Natural killer cell (primary cell): ENCODE measurements at regions not wholly inside any gene's neighbourhood (a gene's known extent, or its start where the extent isn't known, plus 50 kb on each side); places are given as distances from the start of the nearest gene placed in this dataset.

ENCODE experiments used
- ATAC-seq, 3 donors: fragments of 150-1000 bp in 2 of 3; fragments of 200-7000 bp in 1 of 3; cut with Tn5 transposase; 1 replicate in 1 of 3; 2 replicates in 2 of 3; pipeline ENCODE4 v1.10.0; 2021; ENCODE audit warnings: mild to moderate bottlenecking in 2 of 3, moderate library complexity in 2 of 3
- DNase-seq, 2 donors: peaks; one replicate each; pipeline versions ENCODE4 v3.0.0 to v3.0.0-alpha.2; 2013 to 2021; ENCODE audit warnings: mixed read lengths in 1 of 2
- H3K27ac ChIP-seq: one replicate; pipeline ENCODE4 v1.5.1; 2013; ENCODE audit warnings: mild to moderate bottlenecking, low read length
- H3K27me3 ChIP-seq: one replicate; pipeline ENCODE4 v1.6.1; 2013; ENCODE audit warnings: low read length; ENCODE audit not compliant: control insufficient read depth, insufficient read depth
- H3K36me3 ChIP-seq: one replicate; pipeline ENCODE4 v1.6.1; 2013; ENCODE audit warnings: low read length; ENCODE audit not compliant: control insufficient read depth, insufficient read depth
- H3K4me1 ChIP-seq: one replicate; pipeline ENCODE4 v1.6.1; 2013; ENCODE audit warnings: low read length; ENCODE audit not compliant: control insufficient read depth, insufficient read depth
- H3K4me3 ChIP-seq: one replicate; pipeline ENCODE4 v1.5.1; 2013; ENCODE audit warnings: low read length
- H3K9me3 ChIP-seq: one replicate; pipeline ENCODE4 v1.6.1; 2013; ENCODE audit warnings: low read length; ENCODE audit not compliant: control insufficient read depth, insufficient read depth
- H3K27ac Mint-ChIP-seq, 2 donors: one replicate each; pipeline ENCODE4 v1.8.0; 2022; ENCODE audit warnings: mild to moderate bottlenecking in 2 of 2, mixed read lengths in 2 of 2, moderate library complexity in 1 of 2
- H3K27me3 Mint-ChIP-seq, 2 donors: one replicate each; pipeline ENCODE4 v1.8.0; 2022; ENCODE audit warnings: low read depth in 2 of 2, mixed read lengths in 2 of 2
- H3K36me3 Mint-ChIP-seq: one replicate; pipeline ENCODE4 v1.8.0; 2022; ENCODE audit warnings: mixed read lengths
- H3K4me1 Mint-ChIP-seq, 2 donors: one replicate each; pipeline ENCODE4 v1.8.0; 2022; ENCODE audit warnings: mixed read lengths in 2 of 2
- H3K4me3 Mint-ChIP-seq: one replicate; pipeline ENCODE4 v1.8.0; 2022; ENCODE audit warnings: mild to moderate bottlenecking, moderate library complexity, mixed read lengths
- H3K9me3 Mint-ChIP-seq, 2 donors: one replicate each; pipeline ENCODE4 v1.8.0; 2022; ENCODE audit warnings: mixed read lengths in 2 of 2
- CTCF ChIP-seq: fragments of 200-600 bp; IDR thresholded peaks from one replicate; pipeline ENCODE4 v1.8.0; 2022; ENCODE audit warnings: antibody characterized with exemption
- WGBS: methylation state at CpG from one replicate; pipeline ENCODE4 v1.1.7; 2013; ENCODE audit warnings: missing lambda C conversion rate; ENCODE audit not compliant: insufficient coverage; 5-methylcytosine and 5-hydroxymethylcytosine counted together
- intact Hi-C: fragments of 100-400 bp; cut with micrococcal nuclease; formaldehyde crosslinking; loops from one replicate; pipeline ENCODE4 v1.14.2; 2022

DNA sequence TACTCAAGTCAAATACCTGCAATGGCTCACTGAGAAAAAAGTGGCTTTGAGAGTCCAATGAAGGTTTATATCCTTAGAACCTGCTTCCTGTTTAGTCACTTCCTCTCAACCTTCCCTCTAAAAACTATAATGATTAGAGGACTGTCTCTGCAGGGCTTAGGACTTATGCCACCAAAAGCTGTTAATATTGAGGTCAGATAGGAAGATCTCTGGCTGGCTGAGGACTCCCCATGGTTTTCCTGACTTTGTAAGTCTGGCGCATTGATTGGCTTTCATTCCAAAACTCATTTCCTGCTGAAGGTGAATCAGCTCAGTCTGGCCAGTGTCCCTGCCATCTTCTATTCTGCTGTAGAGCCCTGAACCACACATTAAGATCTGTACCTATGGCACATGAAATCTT lies 140.9 kb upstream of the ANK2 start:
- TF ChIP-seq CTCF: no peak
- 84% methylated on average over 1 of the region's 1 CpG for WGBS
- intact Hi-C loops: no loop called here

DNA sequence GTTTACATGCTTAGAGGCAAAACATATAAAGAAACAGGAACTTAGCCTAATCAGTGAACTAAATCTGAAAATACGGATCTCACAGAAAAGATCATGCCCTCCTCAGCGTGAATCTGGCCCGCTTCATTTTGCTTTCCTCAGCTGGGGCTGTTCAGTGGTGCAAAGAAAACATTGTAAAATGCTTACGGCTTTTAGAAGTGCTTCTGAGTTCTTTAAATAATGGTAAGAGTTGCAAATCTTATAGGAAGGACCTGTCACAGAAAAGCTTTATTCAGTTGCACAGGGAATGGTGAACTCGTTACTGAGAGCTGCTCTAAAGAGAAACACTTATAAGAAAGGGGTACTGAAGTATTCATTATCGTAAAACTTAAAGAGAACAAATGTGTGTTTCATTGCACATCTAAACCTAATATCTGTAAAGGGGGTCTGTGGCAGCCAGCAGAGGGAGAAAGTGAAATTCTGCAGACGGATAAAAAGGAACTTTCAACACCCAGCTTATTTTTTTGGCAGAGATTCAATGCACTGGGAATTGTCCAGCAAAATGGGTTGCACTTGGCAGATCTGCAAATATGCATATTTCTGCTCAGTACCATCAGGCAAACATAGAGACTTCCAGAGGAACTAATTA lies 139.2 kb upstream of the ANK2 start:
- ATAC-seq (no peak), DNase-seq (no peak)
- H3K27me3 ChIP-seq: no peaks in the 10 kb centered on the region
- H3K4me1 ChIP-seq: no peaks in the 10 kb centered on the region
- Mint-ChIP-seq H3K9me3 (peaks cover 4 to 7% of the 10 kb centered on the region in 2 donors), H3K36me3 (no peaks in the 10 kb centered on the region), H3K27ac (no peak overlapping the region), H3K4me3 (no peak overlapping the region), H3K27me3 (peaks cover 3 to 12% of the 10 kb centered on the region in 2 donors), H3K4me1 (peaks cover 0 to 4% of the 10 kb centered on the region in 2 donors)
- intact Hi-C loops: no loop called here
- no peaks in the 10 kb centered on the region for H3K36me3 ChIP-seq
- no peaks in the 10 kb centered on the region for H3K9me3 ChIP-seq
- H3K4me3 ChIP-seq: no peak overlapping the region
- no peak for TF ChIP-seq CTCF
- no peak overlapping the region for H3K27ac ChIP-seq
- WGBS: 2% methylated on average over 7 of the region's 7 CpGs

More for the DNA sequence above, 140.9 kb upstream of the ANK2 start:
- no peaks in the 10 kb centered on the region for H3K4me1 ChIP-seq
- no peak overlapping the region for H3K27ac Mint-ChIP-seq
- DNase-seq: no peak
- no peak overlapping the region for H3K4me3 ChIP-seq
- no peaks in the 10 kb centered on the region for H3K36me3 ChIP-seq
- no peaks in the 10 kb centered on the region for H3K36me3 Mint-ChIP-seq
- no peak overlapping the region for H3K27ac ChIP-seq
- H3K27me3 Mint-ChIP-seq: peaks cover 3 to 12% of the 10 kb centered on the region in 2 donors
- H3K4me1 Mint-ChIP-seq: peaks cover 0 to 4% of the 10 kb centered on the region in 2 donors
- ATAC-seq: no peak
- no peak overlapping the region for H3K4me3 Mint-ChIP-seq
- peaks cover 4 to 7% of the 10 kb centered on the region in 2 donors for H3K9me3 Mint-ChIP-seq
- H3K9me3 ChIP-seq: no peaks in the 10 kb centered on the region
- no peaks in the 10 kb centered on the region for H3K27me3 ChIP-seq

GRCh38 chr4:112916868-112917267 lies 132.6 kb upstream of the ANK2 start:
- Histone ChIP-seq H3K9me3 (no peaks in the 10 kb centered on the region), H3K4me1 (no peaks in the 10 kb centered on the region), H3K27me3 (no peaks in the 10 kb centered on the region), H3K36me3 (no peaks in the 10 kb centered on the region), H3K27ac (no peak overlapping the region), H3K4me3 (no peak overlapping the region)
- ATAC-seq (no peak), DNase-seq (no peak)
- no peaks in the 10 kb centered on the region for H3K27me3 Mint-ChIP-seq
- no peak for TF ChIP-seq CTCF
- H3K4me1 Mint-ChIP-seq: no peaks in the 10 kb centered on the region
- H3K9me3 Mint-ChIP-seq: no peaks in the 10 kb centered on the region
- H3K36me3 Mint-ChIP-seq: no peaks in the 10 kb centered on the region
- no peak overlapping the region for H3K4me3 Mint-ChIP-seq
- no peak overlapping the region for H3K27ac Mint-ChIP-seq
- WGBS: 61% methylated on average over 3 of the region's 3 CpGs
- intact Hi-C loops: no loop called here

GRCh38 chr4:112923516-112923915 lies 125.9 kb upstream of the ANK2 start:
- Histone ChIP-seq H3K9me3 (no peaks in the 10 kb centered on the region), H3K27ac (no peak overlapping the region), H3K27me3 (no peaks in the 10 kb centered on the region), H3K4me1 (no peaks in the 10 kb centered on the region), H3K4me3 (no peak overlapping the region), H3K36me3 (no peaks in the 10 kb centered on the region)
- H3K9me3 Mint-ChIP-seq: no peaks in the 10 kb centered on the region
- DNase-seq (no peak), ATAC-seq (no peak)
- TF ChIP-seq CTCF: no peak
- 13% methylated on average over 1 of the region's 1 CpG for WGBS
- H3K27me3 Mint-ChIP-seq: no peaks in the 10 kb centered on the region
- no peaks in the 10 kb centered on the region for H3K4me1 Mint-ChIP-seq
- intact Hi-C loops: no loop called here
- H3K36me3 Mint-ChIP-seq: no peaks in the 10 kb centered on the region
- H3K27ac Mint-ChIP-seq: no peak overlapping the region
- H3K4me3 Mint-ChIP-seq: no peak overlapping the region
